GM12878 (cell line): ENCODE measurements at regions not wholly inside any gene's neighbourhood (a gene's known extent, or its start where the extent isn't known, plus 50 kb on each side); places are given as distances from the start of the nearest gene placed in this dataset.

ENCODE experiments used
- ATAC-seq: fragments of 200-7000 bp; cut with Tn5 transposase; 3 replicates; pipeline ENCODE4 v1.9.1; 2020; ENCODE audit warnings: mild to moderate bottlenecking, moderate library complexity
- BruUV-seq: library from RNA; stranded (reverse); fragments of 400-500 nt; replicated peaks from 2 replicates; lab custom pipeline; 2021; lab: Mats Ljungman, UMichigan
- CTCF ChIA-PET: fragments of 300-600 bp; sonication (Branson Sonifier 250); formaldehyde crosslinking; extraction: SDS; loops from one replicate; lab custom pipeline; 2021; ENCODE audit warnings: inconsistent platforms; lab: Yijun Ruan, JAX
- POLR2A ChIA-PET: fragments of 350-600 bp; formaldehyde crosslinking; extraction: SDS; loops from one replicate; lab custom pipeline; 2021; ENCODE audit warnings: inconsistent platforms; lab: Charles Lee
- RAD21 ChIA-PET: fragments of 300-600 bp; sonication (Branson Sonifier 250); formaldehyde crosslinking; loops from one replicate; lab custom pipeline; 2023; ENCODE audit warnings: antibody characterized with exemption; ENCODE audit not compliant: unreplicated experiment; lab: Charles Lee
- SMC1A ChIA-PET: fragments of 300-600 bp; sonication (Branson Sonifier 250); formaldehyde crosslinking; loops from one replicate; lab custom pipeline; 2023; ENCODE audit not compliant: unreplicated experiment, uncharacterized antibody; lab: Charles Lee
- DNase-seq: peaks from one replicate; pipeline ENCODE4 v3.0.0-alpha.2; 2011; ENCODE audit warnings: low read depth, low spot score
- FAIRE-seq: peaks from 3 replicates; lab custom pipeline; 2011; peaks lifted over from hg19 to GRCh38; lab: Jason Lieb, UNC
- H2AFZ ChIP-seq: 2 replicates; pipeline ENCODE4 v1.6.0; 2011; ENCODE audit warnings: low read depth, low read length, control low read depth; ENCODE audit not compliant: control insufficient read depth
- H3K27ac ChIP-seq: 2 replicates; pipeline ENCODE4 v1.5.1; 2011; ENCODE audit warnings: control low read depth; ENCODE audit not compliant: control insufficient read depth, insufficient read depth
- H3K27me3 ChIP-seq, 2 experiments: replicated peaks in 1 of 2; 2 replicates each; pipeline versions ENCODE4 v1.6.0 to v1.6.1; 2011; ENCODE audit warnings: low read length in 1 of 2; ENCODE audit not compliant: control insufficient read depth in 2 of 2, insufficient read depth in 2 of 2
- H3K36me3 ChIP-seq, 2 experiments: 2 replicates each; pipeline ENCODE4 v1.5.1; 2011; ENCODE audit warnings: low read length in 1 of 2; ENCODE audit not compliant: control insufficient read depth in 2 of 2, insufficient read depth in 2 of 2
- H3K4me1 ChIP-seq: 2 replicates; pipeline ENCODE4 v1.6.1; 2011; ENCODE audit warnings: mild to moderate bottlenecking, low read length, moderate library complexity, mixed read lengths; ENCODE audit not compliant: control insufficient read depth, insufficient read depth
- H3K4me2 ChIP-seq: 2 replicates; pipeline ENCODE4 v1.6.0; 2011; ENCODE audit warnings: control low read depth; ENCODE audit not compliant: control insufficient read depth, insufficient read depth
- H3K4me3 ChIP-seq: fragments of 200-600 bp; sonication (generic); 2 replicates; pipeline ENCODE4 v1.5.1; 2016
- H3K79me2 ChIP-seq: 2 replicates; pipeline ENCODE4 v1.6.0; 2011; ENCODE audit warnings: low read length; ENCODE audit not compliant: control insufficient read depth, insufficient read depth
- H3K9ac ChIP-seq: 2 replicates; pipeline ENCODE4 v1.8.0; 2011; ENCODE audit warnings: low read length, control low read depth, mixed read lengths; ENCODE audit not compliant: control insufficient read depth, insufficient read depth
- H3K9me3 ChIP-seq: replicated peaks from 3 replicates; pipeline ENCODE4 v1.5.1; 2011; ENCODE audit warnings: mild to moderate bottlenecking, low read length; ENCODE audit not compliant: control insufficient read depth, insufficient read depth
- H4K20me1 ChIP-seq: 2 replicates; pipeline ENCODE4 v1.6.0; 2011; ENCODE audit not compliant: control insufficient read depth, insufficient read depth
- BMI1 ChIP-seq: fragments of 450-650 bp; IDR thresholded peaks from 2 replicates; pipeline ENCODE4 v1.6.1; 2016; ENCODE audit warnings: mild to moderate bottlenecking, moderate library complexity, borderline replicate concordance
- CHD2 ChIP-seq: IDR thresholded peaks from 2 replicates; pipeline ENCODE4 v1.6.1; 2011; ENCODE audit warnings: low read depth, low read length, improper control_type of control experiment, borderline replicate concordance
- CREB1 ChIP-seq: IDR thresholded peaks from 2 replicates; pipeline ENCODE4 v1.6.1; 2012; ENCODE audit warnings: low read depth, mild to moderate bottlenecking, inconsistent platforms
- E2F8 ChIP-seq: fragments of 450-650 bp; IDR thresholded peaks from 2 replicates; pipeline ENCODE4 v1.6.1; 2018; ENCODE audit warnings: mild to moderate bottlenecking, low read depth, moderate library complexity; ENCODE audit not compliant: partially characterized antibody
- EGR1 ChIP-seq, 2 experiments: IDR thresholded peaks; 1 replicate in 1 of 2; 2 replicates in 1 of 2; pipeline ENCODE4 v1.6.1; 2011 to 2012; ENCODE audit warnings: low read depth in 2 of 2, low read length in 2 of 2, borderline replicate concordance in 1 of 2, mild to moderate bottlenecking in 1 of 2, moderate library complexity in 1 of 2
- EZH2 ChIP-seq: IDR thresholded peaks from 2 replicates; pipeline ENCODE4 v1.6.1; 2012; ENCODE audit warnings: low read depth, mild to moderate bottlenecking, control low read depth, inconsistent platforms, low read length, borderline replicate concordance; ENCODE audit not compliant: control insufficient read depth
- MEF2B ChIP-seq: fragments of 450-650 bp; IDR thresholded peaks from 2 replicates; pipeline ENCODE4 v1.6.1; 2018; ENCODE audit warnings: mild to moderate bottlenecking, moderate library complexity; ENCODE audit not compliant: partially characterized antibody, poor library complexity, severe bottlenecking
- RCOR1 ChIP-seq: conservative IDR thresholded peaks from 2 replicates; pipeline ENCODE4 v1.6.1; 2012; ENCODE audit warnings: low read depth, low read length, improper control_type of control experiment
- SP1 ChIP-seq: IDR thresholded peaks from one replicate; pipeline ENCODE4 v1.6.1; 2011; ENCODE audit warnings: low read depth, low read length
- TCF7 ChIP-seq: IDR thresholded peaks from 2 replicates; pipeline ENCODE4 v1.6.1; 2014; ENCODE audit warnings: antibody characterized with exemption, borderline replicate concordance
- WGBS: methylation state at CpG from one replicate; pipeline ENCODE4 v1.1.6; 2016; ENCODE audit warnings: low lambda C conversion rate; ENCODE audit not compliant: insufficient replicate concordance, insufficient coverage; ENCODE audit errors: missing lambda C conversion rate; 5-methylcytosine and 5-hydroxymethylcytosine counted together
- in situ Hi-C: fragments of 300-500 bp; cut with MboI; formaldehyde crosslinking; loops from 9 replicates; pipeline ENCODE4 v1.14.3; 2018; ENCODE audit warnings: mixed read lengths
- intact Hi-C: fragments of 100-400 bp; cut with micrococcal nuclease; formaldehyde crosslinking; loops from one replicate; pipeline ENCODE4 v1.14.2; 2022; ENCODE audit not compliant: unreplicated experiment
- TF ChIP-seq, protein P1 (sequence below): fragments of 450-650 bp; IDR thresholded peaks from 2 replicates; pipeline ENCODE4 v1.6.1; 2017; ENCODE audit warnings: mild to moderate bottlenecking, low read depth, inconsistent platforms; ENCODE audit not compliant: poor library complexity, severe bottlenecking
- TF ChIP-seq, protein P2 (sequence below): fragments of 450-650 bp; IDR thresholded peaks from 2 replicates; pipeline ENCODE4 v1.6.1; 2017; ENCODE audit warnings: mild to moderate bottlenecking, moderate library complexity

- no peak for ATAC-seq
- no peak for TF ChIP-seq CHD2
- TF ChIP-seq, protein P1, sequence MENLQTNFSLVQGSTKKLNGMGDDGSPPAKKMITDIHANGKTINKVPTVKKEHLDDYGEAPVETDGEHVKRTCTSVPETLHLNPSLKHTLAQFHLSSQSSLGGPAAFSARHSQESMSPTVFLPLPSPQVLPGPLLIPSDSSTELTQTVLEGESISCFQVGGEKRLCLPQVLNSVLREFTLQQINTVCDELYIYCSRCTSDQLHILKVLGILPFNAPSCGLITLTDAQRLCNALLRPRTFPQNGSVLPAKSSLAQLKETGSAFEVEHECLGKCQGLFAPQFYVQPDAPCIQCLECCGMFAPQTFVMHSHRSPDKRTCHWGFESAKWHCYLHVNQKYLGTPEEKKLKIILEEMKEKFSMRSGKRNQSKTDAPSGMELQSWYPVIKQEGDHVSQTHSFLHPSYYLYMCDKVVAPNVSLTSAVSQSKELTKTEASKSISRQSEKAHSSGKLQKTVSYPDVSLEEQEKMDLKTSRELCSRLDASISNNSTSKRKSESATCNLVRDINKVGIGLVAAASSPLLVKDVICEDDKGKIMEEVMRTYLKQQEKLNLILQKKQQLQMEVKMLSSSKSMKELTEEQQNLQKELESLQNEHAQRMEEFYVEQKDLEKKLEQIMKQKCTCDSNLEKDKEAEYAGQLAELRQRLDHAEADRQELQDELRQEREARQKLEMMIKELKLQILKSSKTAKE, result no peak
- TF ChIP-seq SP1, result no peak
- TF ChIP-seq TCF7, result no peak
- no peak for TF ChIP-seq MEF2B
- TF ChIP-seq BMI1, result no peak
- TF ChIP-seq E2F8, result no peak
- TF ChIP-seq CREB1, result no peak
- TF ChIP-seq EZH2, result no peak
- TF ChIP-seq RCOR1, result no peak
- TF ChIP-seq, protein P2, sequence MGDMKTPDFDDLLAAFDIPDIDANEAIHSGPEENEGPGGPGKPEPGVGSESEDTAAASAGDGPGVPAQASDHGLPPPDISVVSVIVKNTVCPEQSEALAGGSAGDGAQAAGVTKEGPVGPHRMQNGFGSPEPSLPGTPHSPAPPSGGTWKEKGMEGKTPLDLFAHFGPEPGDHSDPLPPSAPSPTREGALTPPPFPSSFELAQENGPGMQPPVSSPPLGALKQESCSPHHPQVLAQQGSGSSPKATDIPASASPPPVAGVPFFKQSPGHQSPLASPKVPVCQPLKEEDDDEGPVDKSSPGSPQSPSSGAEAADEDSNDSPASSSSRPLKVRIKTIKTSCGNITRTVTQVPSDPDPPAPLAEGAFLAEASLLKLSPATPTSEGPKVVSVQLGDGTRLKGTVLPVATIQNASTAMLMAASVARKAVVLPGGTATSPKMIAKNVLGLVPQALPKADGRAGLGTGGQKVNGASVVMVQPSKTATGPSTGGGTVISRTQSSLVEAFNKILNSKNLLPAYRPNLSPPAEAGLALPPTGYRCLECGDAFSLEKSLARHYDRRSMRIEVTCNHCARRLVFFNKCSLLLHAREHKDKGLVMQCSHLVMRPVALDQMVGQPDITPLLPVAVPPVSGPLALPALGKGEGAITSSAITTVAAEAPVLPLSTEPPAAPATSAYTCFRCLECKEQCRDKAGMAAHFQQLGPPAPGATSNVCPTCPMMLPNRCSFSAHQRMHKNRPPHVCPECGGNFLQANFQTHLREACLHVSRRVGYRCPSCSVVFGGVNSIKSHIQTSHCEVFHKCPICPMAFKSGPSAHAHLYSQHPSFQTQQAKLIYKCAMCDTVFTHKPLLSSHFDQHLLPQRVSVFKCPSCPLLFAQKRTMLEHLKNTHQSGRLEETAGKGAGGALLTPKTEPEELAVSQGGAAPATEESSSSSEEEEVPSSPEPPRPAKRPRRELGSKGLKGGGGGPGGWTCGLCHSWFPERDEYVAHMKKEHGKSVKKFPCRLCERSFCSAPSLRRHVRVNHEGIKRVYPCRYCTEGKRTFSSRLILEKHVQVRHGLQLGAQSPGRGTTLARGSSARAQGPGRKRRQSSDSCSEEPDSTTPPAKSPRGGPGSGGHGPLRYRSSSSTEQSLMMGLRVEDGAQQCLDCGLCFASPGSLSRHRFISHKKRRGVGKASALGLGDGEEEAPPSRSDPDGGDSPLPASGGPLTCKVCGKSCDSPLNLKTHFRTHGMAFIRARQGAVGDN, result no peak
- TF ChIP-seq EGR1 (IDR thresholded peaks at IDR 0.05; ENCODE audit: borderline replicate concordance in 1 of 2, low read depth in 2 of 2, low read length in 2 of 2), result no peak
- TF ChIP-seq, all 136 proteins: peak for 0
- no peak overlapping the region for H2AFZ ChIP-seq
- BruUV-seq, result no TSS peak
- ChIA-PET RAD21 (interaction anchor here (2.0 to 2.9 kb wide), 2 partner anchors 11 to 202 kb away, joined by 8 to 11 read pairs; partner anchors contain the start of gene RRBP1), SMC1A (interaction anchor here (0.9 kb wide), 1 partner anchor 183 kb away, joined by 3 read pairs; no protein-coding TSS in a partner anchor), CTCF (interaction anchor here (1.0 to 2.4 kb wide), 2 partner anchors 112 to 201 kb away, joined by 4 to 8 read pairs; partner anchors contain the start of gene RRBP1), POLR2A (no interaction called here)
- in situ Hi-C loops, result no loop called here
- WGBS, result 63% methylated on average over 8 of the region's 8 CpGs
- H3K4me2 ChIP-seq, result no peak overlapping the region
- H4K20me1 ChIP-seq, result no peaks in the 10 kb centered on the region
- FAIRE-seq (no peak), DNase-seq (no peak)
- H3K9ac ChIP-seq, result no peak overlapping the region
- H3K4me3 ChIP-seq, result no peak overlapping the region
- intact Hi-C loops, result no loop called here
- no peaks in the 10 kb centered on the region for H3K79me2 ChIP-seq
- peaks cover 10% of the 10 kb centered on the region for H3K4me1 ChIP-seq
- no peaks in the 10 kb centered on the region for H3K36me3 ChIP-seq
- H3K9me3 ChIP-seq, result no peaks in the 10 kb centered on the region
- H3K27ac ChIP-seq, result no peak overlapping the region
- H3K27me3 ChIP-seq, result no peaks in the 10 kb centered on the region
Observed at GRCh38 chr20:17883592-17884306, 84.8 kb downstream of the SNX5 start.
